OCI-LY3 (cell line): ENCODE measurements at regions not wholly inside any gene's neighbourhood (a gene's known extent, or its start where the extent isn't known, plus 50 kb on each side); places are given as distances from the start of the nearest gene placed in this dataset.

Source experiments
- EZH2phosphoT487 ChIP-seq: fragments of 200-600 bp; shearing (Covaris generic); IDR thresholded peaks from 2 replicates; pipeline ENCODE4 v1.6.1; 2018; ENCODE audit warnings: antibody characterized with exemption, mixed run types, low read depth
- TF ChIP-seq, protein P1 (sequence below): fragments of 200-600, 300-600 bp; sonication (generic); IDR thresholded peaks from 2 replicates; pipeline ENCODE4 v1.5.1; 2014; ENCODE audit warnings: antibody characterized with exemption, low read length, low read depth

DNA sequence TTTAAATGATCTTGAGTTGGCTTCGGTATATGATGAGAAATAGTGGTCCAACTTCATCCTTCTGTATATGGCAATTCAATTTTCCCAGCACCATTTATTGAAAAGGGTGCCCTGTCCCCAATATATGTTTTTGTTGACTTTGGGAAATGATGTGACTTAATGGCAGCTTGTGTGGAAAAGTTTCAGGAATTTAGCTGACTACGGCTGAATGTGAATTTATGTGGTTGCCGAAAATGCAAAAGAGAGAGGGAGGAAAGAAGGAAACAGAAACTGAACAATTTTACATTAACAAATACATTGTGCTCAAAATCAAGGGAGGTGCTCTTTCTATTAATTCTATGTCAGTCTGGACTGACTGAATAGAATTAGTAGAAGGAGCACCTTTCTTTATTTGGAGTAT lies 101.8 kb upstream of the CYSLTR1 start:
- TF ChIP-seq, protein P1, sequence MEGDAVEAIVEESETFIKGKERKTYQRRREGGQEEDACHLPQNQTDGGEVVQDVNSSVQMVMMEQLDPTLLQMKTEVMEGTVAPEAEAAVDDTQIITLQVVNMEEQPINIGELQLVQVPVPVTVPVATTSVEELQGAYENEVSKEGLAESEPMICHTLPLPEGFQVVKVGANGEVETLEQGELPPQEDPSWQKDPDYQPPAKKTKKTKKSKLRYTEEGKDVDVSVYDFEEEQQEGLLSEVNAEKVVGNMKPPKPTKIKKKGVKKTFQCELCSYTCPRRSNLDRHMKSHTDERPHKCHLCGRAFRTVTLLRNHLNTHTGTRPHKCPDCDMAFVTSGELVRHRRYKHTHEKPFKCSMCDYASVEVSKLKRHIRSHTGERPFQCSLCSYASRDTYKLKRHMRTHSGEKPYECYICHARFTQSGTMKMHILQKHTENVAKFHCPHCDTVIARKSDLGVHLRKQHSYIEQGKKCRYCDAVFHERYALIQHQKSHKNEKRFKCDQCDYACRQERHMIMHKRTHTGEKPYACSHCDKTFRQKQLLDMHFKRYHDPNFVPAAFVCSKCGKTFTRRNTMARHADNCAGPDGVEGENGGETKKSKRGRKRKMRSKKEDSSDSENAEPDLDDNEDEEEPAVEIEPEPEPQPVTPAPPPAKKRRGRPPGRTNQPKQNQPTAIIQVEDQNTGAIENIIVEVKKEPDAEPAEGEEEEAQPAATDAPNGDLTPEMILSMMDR: no peak
- no peak for TF ChIP-seq EZH2phosphoT487
